ENCODE measurements at regions not wholly inside any gene's neighbourhood (a gene's known extent, or its start where the extent isn't known, plus 50 kb on each side); places are given as distances from the start of the nearest gene placed in this dataset.

DNA sequence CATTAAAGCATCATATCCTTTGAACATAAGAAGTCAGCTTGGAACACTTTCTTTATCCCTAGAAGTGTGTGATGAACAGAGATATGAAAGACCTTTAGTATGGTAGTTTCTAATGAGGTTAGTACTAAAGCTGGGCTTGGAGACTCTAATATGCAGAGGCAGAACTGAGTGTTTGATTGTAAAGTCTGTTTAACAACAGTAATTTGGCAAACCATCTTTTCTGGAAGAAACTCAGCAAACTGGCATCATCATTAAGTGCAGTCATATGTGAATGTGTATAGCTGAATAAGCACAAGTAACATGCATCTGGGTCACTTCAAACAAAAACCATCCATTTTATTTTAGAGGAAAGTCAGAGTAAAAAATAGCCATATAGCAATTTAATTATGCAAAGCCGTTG lies 385.9 kb upstream of the MAD2L1 start:
- TF ChIP-seq, protein P1, sequence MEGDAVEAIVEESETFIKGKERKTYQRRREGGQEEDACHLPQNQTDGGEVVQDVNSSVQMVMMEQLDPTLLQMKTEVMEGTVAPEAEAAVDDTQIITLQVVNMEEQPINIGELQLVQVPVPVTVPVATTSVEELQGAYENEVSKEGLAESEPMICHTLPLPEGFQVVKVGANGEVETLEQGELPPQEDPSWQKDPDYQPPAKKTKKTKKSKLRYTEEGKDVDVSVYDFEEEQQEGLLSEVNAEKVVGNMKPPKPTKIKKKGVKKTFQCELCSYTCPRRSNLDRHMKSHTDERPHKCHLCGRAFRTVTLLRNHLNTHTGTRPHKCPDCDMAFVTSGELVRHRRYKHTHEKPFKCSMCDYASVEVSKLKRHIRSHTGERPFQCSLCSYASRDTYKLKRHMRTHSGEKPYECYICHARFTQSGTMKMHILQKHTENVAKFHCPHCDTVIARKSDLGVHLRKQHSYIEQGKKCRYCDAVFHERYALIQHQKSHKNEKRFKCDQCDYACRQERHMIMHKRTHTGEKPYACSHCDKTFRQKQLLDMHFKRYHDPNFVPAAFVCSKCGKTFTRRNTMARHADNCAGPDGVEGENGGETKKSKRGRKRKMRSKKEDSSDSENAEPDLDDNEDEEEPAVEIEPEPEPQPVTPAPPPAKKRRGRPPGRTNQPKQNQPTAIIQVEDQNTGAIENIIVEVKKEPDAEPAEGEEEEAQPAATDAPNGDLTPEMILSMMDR (conservative IDR thresholded peaks at IDR 0.05): no peak
- TF ChIP-seq EZH2 (IDR thresholded peaks at IDR 0.05; ENCODE audit: low read depth): no peak
